Activated B cell treated with CpG ODN at 0.5 μM for 24 hours (primary cell): ENCODE measurements at regions not wholly inside any gene's neighbourhood (a gene's known extent, or its start where the extent isn't known, plus 50 kb on each side); places are given as distances from the start of the nearest gene placed in this dataset.
"Not testable (repeated sequence)": the region's sequence is repeated elsewhere in the genome, so short reads cannot be mapped to it uniquely, and the experiment has no call there.

Experiments
- ATAC-seq: fragments of 200-7000 bp; cut with Tn5 transposase; one replicate; pipeline ENCODE4 v1.10.0; 2021; ENCODE audit warnings: low read depth, mild to moderate bottlenecking, moderate library complexity
- CTCF ChIA-PET: fragments of 350-600 bp; sonication (Branson Sonifier 250); formaldehyde crosslinking; loops from one replicate; lab custom pipeline; 2021; ENCODE audit warnings: antibody characterized with exemption; lab: Charles Lee
- POLR2A ChIA-PET: fragments of 350-600 bp; sonication (Branson Sonifier 250); formaldehyde crosslinking; loops from one replicate; lab custom pipeline; 2021; ENCODE audit warnings: antibody characterized with exemption; lab: Charles Lee
- DNase-seq: peaks from one replicate; pipeline ENCODE4 v3.0.0; 2022
- H3K27ac Mint-ChIP-seq: one replicate; pipeline ENCODE4 v1.8.0; 2020; ENCODE audit warnings: mixed read lengths
- H3K27me3 Mint-ChIP-seq: one replicate; pipeline ENCODE4 v1.8.0; 2021; ENCODE audit warnings: mixed read lengths
- H3K36me3 Mint-ChIP-seq: one replicate; pipeline ENCODE4 v1.8.0; 2021; ENCODE audit warnings: low read depth, mixed read lengths
- H3K4me1 Mint-ChIP-seq: one replicate; pipeline ENCODE4 v1.8.0; 2021; ENCODE audit warnings: mixed read lengths
- H3K4me3 Mint-ChIP-seq: one replicate; pipeline ENCODE4 v1.8.0; 2020; ENCODE audit warnings: mild to moderate bottlenecking, mixed read lengths
- H3K9me3 Mint-ChIP-seq: one replicate; pipeline ENCODE4 v1.8.0; 2020; ENCODE audit warnings: mixed read lengths
- CTCF ChIP-seq: fragments of 200-600 bp; IDR thresholded peaks from one replicate; pipeline ENCODE4 v1.8.0; 2022; ENCODE audit warnings: antibody characterized with exemption, mild to moderate bottlenecking
- intact Hi-C: fragments of 100-400 bp; cut with micrococcal nuclease; formaldehyde crosslinking; loops from one replicate; pipeline ENCODE4 v1.15.1; 2024

GRCh38 chrY:18909846-18910245 is 136.3 kb upstream of the HSFY2 start:
- no peak for TF ChIP-seq CTCF
- no peak for DNase-seq
- ChIA-PET POLR2A (no interaction called here), CTCF (no interaction called here)
- no peak overlapping the region for H3K27ac Mint-ChIP-seq
- H3K9me3 Mint-ChIP-seq = no peaks in the 10 kb centered on the region
- ATAC-seq = no peak
- no peaks in the 10 kb centered on the region for H3K27me3 Mint-ChIP-seq
- H3K4me1 Mint-ChIP-seq = no peaks in the 10 kb centered on the region
- H3K4me3 Mint-ChIP-seq = no peak overlapping the region
- H3K36me3 Mint-ChIP-seq = no peaks in the 10 kb centered on the region
- intact Hi-C loops = no loop called here

GRCh38 chrY:18906198-18906597 is 132.7 kb upstream of the HSFY2 start:
- ATAC-seq, H3K4me1 Mint-ChIP-seq, DNase-seq, H3K36me3 Mint-ChIP-seq, intact Hi-C loops, H3K27me3 Mint-ChIP-seq, POLR2A ChIA-PET, H3K27ac Mint-ChIP-seq, CTCF ChIA-PET, H3K9me3 Mint-ChIP-seq, H3K4me3 Mint-ChIP-seq: not testable (repeated sequence)

GRCh38 chrY:18904296-18904695 is 130.8 kb upstream of the HSFY2 start:
- Mint-ChIP-seq H3K4me1 (no peaks in the 10 kb centered on the region), H3K27me3 (no peaks in the 10 kb centered on the region), H3K4me3 (no peak overlapping the region), H3K36me3 (no peaks in the 10 kb centered on the region), H3K9me3 (no peaks in the 10 kb centered on the region), H3K27ac (no peak overlapping the region)
- TF ChIP-seq CTCF = no peak
- DNase-seq = no peak
- POLR2A ChIA-PET = no interaction called here
- intact Hi-C loops = no loop called here
- CTCF ChIA-PET = no interaction called here
- ATAC-seq = no peak

- ChIA-PET POLR2A (no interaction called here), CTCF (no interaction called here)
- H3K9me3 Mint-ChIP-seq = no peaks in the 10 kb centered on the region
- H3K4me1 Mint-ChIP-seq = no peaks in the 10 kb centered on the region
- TF ChIP-seq CTCF = no peak
- H3K27ac Mint-ChIP-seq = no peak overlapping the region
- intact Hi-C loops = no loop called here
- DNase-seq (no peak), ATAC-seq (no peak)
- H3K27me3 Mint-ChIP-seq = no peaks in the 10 kb centered on the region
- H3K4me3 Mint-ChIP-seq = no peak overlapping the region
- no peaks in the 10 kb centered on the region for H3K36me3 Mint-ChIP-seq
Measured at GRCh38 chrY:18891994-18892393, 118.5 kb upstream of the HSFY2 start.

- POLR2A ChIA-PET = no interaction called here
- Mint-ChIP-seq H3K9me3 (no peaks in the 10 kb centered on the region), H3K27me3 (no peaks in the 10 kb centered on the region), H3K27ac (no peak overlapping the region), H3K4me3 (no peak overlapping the region), H3K36me3 (no peaks in the 10 kb centered on the region), H3K4me1 (no peaks in the 10 kb centered on the region)
- intact Hi-C loops = no loop called here
- no peak for TF ChIP-seq CTCF
- ATAC-seq (no peak), DNase-seq (no peak)
- CTCF ChIA-PET = no interaction called here
Measured at GRCh38 chrY:18889548-18889947, 116.0 kb upstream of the HSFY2 start.

- no peaks in the 10 kb centered on the region for H3K36me3 Mint-ChIP-seq
- no peaks in the 10 kb centered on the region for H3K4me1 Mint-ChIP-seq
- CTCF ChIA-PET = no interaction called here
- H3K27ac Mint-ChIP-seq = no peak overlapping the region
- no peaks in the 10 kb centered on the region for H3K9me3 Mint-ChIP-seq
- POLR2A ChIA-PET = no interaction called here
- DNase-seq = no peak
- no peak for TF ChIP-seq CTCF
- H3K27me3 Mint-ChIP-seq = no peaks in the 10 kb centered on the region
- H3K4me3 Mint-ChIP-seq = no peak overlapping the region
- intact Hi-C loops = no loop called here
- no peak for ATAC-seq
Measured at GRCh38 chrY:18884748-18885147, 111.2 kb upstream of the HSFY2 start.

- H3K27ac Mint-ChIP-seq, H3K9me3 Mint-ChIP-seq, H3K36me3 Mint-ChIP-seq, ATAC-seq, CTCF ChIA-PET, H3K4me3 Mint-ChIP-seq, DNase-seq, intact Hi-C loops, POLR2A ChIA-PET, H3K27me3 Mint-ChIP-seq, H3K4me1 Mint-ChIP-seq: not testable (repeated sequence)
Measured at GRCh38 chrY:18869145-18869544, 95.6 kb upstream of the HSFY2 start.

GRCh38 chrY:18866887-18867551 is 93.5 kb upstream of the HSFY2 start:
- H3K4me3 Mint-ChIP-seq, H3K27ac Mint-ChIP-seq, ATAC-seq, intact Hi-C loops, DNase-seq, H3K27me3 Mint-ChIP-seq, H3K4me1 Mint-ChIP-seq, H3K9me3 Mint-ChIP-seq, POLR2A ChIA-PET, H3K36me3 Mint-ChIP-seq, CTCF ChIA-PET: not testable (repeated sequence)
